Eye (tissue), 1 donor: ENCODE measurements at regions not wholly inside any gene's neighbourhood (a gene's known extent, or its start where the extent isn't known, plus 50 kb on each side); places are given as distances from the start of the nearest gene placed in this dataset.
A peak's percentile ranks its signal among the peaks of the same experiment; 100 is the strongest.

Experiments used
- DNase-seq: peaks from one replicate; pipeline ENCODE4 v3.0.0-alpha.2; 2015

- DNase-seq: no peak
Measured at GRCh38 chr1:82297139-82297896, 496.6 kb downstream of the ADGRL2 start.

GRCh38 chr1:82287556-82287955, 486.8 kb downstream of the ADGRL2 start:
- DNase-seq: no peak

- DNase-seq: no peak
Measured at GRCh38 chr1:82284213-82284612, 483.5 kb downstream of the ADGRL2 start.

- no peak for DNase-seq
Measured at GRCh38 chr1:82279241-82279640, 478.5 kb downstream of the ADGRL2 start.

- DNase-seq: no peak
Measured at GRCh38 chr1:82273816-82274215, 473.1 kb downstream of the ADGRL2 start.

- DNase-seq: peak; percentile 62
Measured at GRCh38 chr1:82269431-82269830, 468.7 kb downstream of the ADGRL2 start.

- peak; percentile 39 for DNase-seq
Measured at GRCh38 chr1:82268826-82269225, 468.1 kb downstream of the ADGRL2 start.

GRCh38 chr1:82266351-82266750, 465.6 kb downstream of the ADGRL2 start:
- DNase-seq: no peak

GRCh38 chr1:82265436-82265835, 464.7 kb downstream of the ADGRL2 start:
- no peak for DNase-seq

- DNase-seq: no peak
Measured at GRCh38 chr1:82264802-82265201, 464.1 kb downstream of the ADGRL2 start.

GRCh38 chr1:82263396-82263795, 462.7 kb downstream of the ADGRL2 start:
- no peak for DNase-seq

GRCh38 chr1:82260666-82261065, 459.9 kb downstream of the ADGRL2 start:
- peak; percentile 28 for DNase-seq

GRCh38 chr1:82260051-82260450, 459.3 kb downstream of the ADGRL2 start:
- no peak for DNase-seq

- DNase-seq: no peak
Measured at GRCh38 chr1:82258887-82259286, 458.2 kb downstream of the ADGRL2 start.

GRCh38 chr1:82246050-82246449, 445.3 kb downstream of the ADGRL2 start:
- DNase-seq: no peak

GRCh38 chr1:82245345-82246014, 444.7 kb downstream of the ADGRL2 start:
- no peak for DNase-seq

- no peak for DNase-seq
Measured at GRCh38 chr1:82240571-82240970, 439.8 kb downstream of the ADGRL2 start.

GRCh38 chr1:82230667-82231066, 429.9 kb downstream of the ADGRL2 start:
- no peak for DNase-seq

- peak; percentile 59 for DNase-seq
Measured at GRCh38 chr1:82227306-82228095, 426.8 kb downstream of the ADGRL2 start.

GRCh38 chr1:82226186-82226505, 425.4 kb downstream of the ADGRL2 start:
- DNase-seq: no peak

GRCh38 chr1:82225421-82226185, 424.9 kb downstream of the ADGRL2 start:
- DNase-seq: no peak

GRCh38 chr1:82223091-82223490, 422.4 kb downstream of the ADGRL2 start:
- no peak for DNase-seq

- peak; percentile 85 for DNase-seq
Measured at GRCh38 chr1:82221721-82222120, 421.0 kb downstream of the ADGRL2 start.
